A673 (cell line): ENCODE measurements at regions not wholly inside any gene's neighbourhood (a gene's known extent, or its start where the extent isn't known, plus 50 kb on each side); places are given as distances from the start of the nearest gene placed in this dataset.

Source experiments
- EZH2 ChIP-seq: fragments of 200-600 bp; sonication (generic); IDR thresholded peaks from 2 replicates; pipeline ENCODE4 v1.6.1; 2017; ENCODE audit warnings: borderline replicate concordance, low read depth, mild to moderate bottlenecking, mixed read lengths, antibody characterized with exemption, low read length; ENCODE audit not compliant: poor library complexity, severe bottlenecking
- TF ChIP-seq, protein P1 (sequence below): fragments of 300-800, 200-600 bp; sonication (generic); conservative IDR thresholded peaks from 2 replicates; pipeline ENCODE4 v1.5.1; 2017; ENCODE audit warnings: low read depth, mild to moderate bottlenecking, antibody characterized with exemption, low read length, moderate library complexity, mixed read lengths

- TF ChIP-seq, protein P1, sequence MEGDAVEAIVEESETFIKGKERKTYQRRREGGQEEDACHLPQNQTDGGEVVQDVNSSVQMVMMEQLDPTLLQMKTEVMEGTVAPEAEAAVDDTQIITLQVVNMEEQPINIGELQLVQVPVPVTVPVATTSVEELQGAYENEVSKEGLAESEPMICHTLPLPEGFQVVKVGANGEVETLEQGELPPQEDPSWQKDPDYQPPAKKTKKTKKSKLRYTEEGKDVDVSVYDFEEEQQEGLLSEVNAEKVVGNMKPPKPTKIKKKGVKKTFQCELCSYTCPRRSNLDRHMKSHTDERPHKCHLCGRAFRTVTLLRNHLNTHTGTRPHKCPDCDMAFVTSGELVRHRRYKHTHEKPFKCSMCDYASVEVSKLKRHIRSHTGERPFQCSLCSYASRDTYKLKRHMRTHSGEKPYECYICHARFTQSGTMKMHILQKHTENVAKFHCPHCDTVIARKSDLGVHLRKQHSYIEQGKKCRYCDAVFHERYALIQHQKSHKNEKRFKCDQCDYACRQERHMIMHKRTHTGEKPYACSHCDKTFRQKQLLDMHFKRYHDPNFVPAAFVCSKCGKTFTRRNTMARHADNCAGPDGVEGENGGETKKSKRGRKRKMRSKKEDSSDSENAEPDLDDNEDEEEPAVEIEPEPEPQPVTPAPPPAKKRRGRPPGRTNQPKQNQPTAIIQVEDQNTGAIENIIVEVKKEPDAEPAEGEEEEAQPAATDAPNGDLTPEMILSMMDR, result no peak
- no peak for TF ChIP-seq EZH2
Measured at GRCh38 chr5:68011801-68012200, 203.8 kb upstream of the PIK3R1 start.
